Activated CD4-positive, alpha-beta T cell treated with anti-CD3 and anti-CD28 coated beads for 24 hours (primary cell): ENCODE measurements at regions not wholly inside any gene's neighbourhood (a gene's known extent, or its start where the extent isn't known, plus 50 kb on each side); places are given as distances from the start of the nearest gene placed in this dataset.
"Not testable (repeated sequence)": the region's sequence is repeated elsewhere in the genome, so short reads cannot be mapped to it uniquely, and the experiment has no call there.

Experiments
- DNase-seq, 2 donors: peaks; one replicate each; pipeline ENCODE4 v3.0.0-alpha.2; 2020; ENCODE audit warnings: low read depth in 2 of 2

DNA sequence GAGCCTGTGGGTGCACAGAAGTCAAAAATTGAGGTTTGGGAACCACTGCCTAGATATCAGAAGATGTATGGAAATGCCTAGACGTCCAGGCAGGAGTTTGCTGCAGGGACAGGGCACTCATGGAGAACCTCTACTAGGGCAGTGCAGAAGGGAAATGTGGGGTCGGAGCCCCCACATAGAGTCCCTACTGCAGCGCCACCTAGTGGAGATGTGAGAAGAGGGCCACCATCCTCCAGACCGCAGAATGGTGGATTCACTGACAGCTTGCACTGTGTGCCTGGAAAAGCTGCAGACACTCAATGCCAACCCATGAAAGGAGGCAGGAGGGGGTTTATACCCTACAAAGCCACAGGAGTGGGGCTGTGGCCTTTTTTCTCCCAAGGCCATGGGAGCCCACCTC lies 159.0 kb upstream of the ROPN1B start:
- not testable (repeated sequence) for DNase-seq

DNA sequence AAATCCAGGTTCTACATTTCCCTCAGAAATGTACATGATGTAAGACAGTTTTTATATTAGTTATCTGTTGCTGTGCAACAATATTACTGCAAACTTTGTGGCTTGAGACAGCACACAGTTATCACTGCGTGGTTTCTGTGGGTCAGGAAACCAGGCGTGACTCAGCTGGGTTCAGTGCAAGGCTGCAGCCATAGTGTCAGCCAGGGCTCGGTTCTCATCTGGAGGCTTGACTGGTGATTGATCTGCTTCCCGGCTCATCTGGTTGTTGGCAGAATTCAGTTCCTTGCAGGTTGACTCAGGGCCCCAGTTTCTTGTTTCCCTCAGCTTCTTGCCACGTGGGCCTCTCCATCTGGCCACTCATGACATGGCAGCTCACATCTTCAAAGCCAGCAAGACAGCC lies 146.8 kb upstream of the ROPN1B start:
- peak in 1 of 2 donors; percentile 7 for DNase-seq

- not testable (repeated sequence) for DNase-seq
Observed at GRCh38 chr3:125831005-125831750, 137.8 kb upstream of the ROPN1B start.

GRCh38 chr3:125835562-125835961 lies 133.4 kb upstream of the ROPN1B start:
- DNase-seq: not testable (repeated sequence)

DNA sequence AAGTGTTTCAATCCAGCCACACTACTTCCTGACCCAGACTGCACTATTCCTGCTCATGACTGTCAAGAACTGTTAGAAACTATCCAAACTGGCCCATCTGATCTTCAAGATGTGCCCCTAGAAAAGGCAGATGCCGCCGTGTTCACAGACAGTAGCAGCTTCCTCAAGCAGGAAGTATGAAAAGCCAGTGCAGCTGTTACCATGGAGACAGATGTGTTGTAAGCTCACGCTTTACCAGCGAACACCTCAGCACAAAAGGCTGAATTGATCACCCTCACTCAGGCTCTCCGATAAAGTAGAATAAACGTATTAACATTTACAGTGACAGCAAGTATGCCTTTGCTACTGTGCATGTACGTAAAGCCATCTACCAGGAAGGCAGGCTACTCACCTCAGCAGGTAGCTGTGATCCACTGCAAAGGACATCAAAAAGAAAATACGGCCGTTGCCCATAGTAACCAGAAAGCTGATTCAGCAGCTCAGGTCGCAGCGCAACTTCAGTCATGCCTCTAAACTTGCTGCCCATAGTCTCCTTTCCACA lies 132.9 kb upstream of the ROPN1B start:
- DNase-seq: peak in 1 of 2 donors; percentile 0

- not testable (repeated sequence) for DNase-seq
Observed at GRCh38 chr3:125836786-125837185, 132.2 kb upstream of the ROPN1B start.

- DNase-seq: not testable (repeated sequence)
Observed at GRCh38 chr3:125838857-125839256, 130.1 kb upstream of the ROPN1B start.

DNA sequence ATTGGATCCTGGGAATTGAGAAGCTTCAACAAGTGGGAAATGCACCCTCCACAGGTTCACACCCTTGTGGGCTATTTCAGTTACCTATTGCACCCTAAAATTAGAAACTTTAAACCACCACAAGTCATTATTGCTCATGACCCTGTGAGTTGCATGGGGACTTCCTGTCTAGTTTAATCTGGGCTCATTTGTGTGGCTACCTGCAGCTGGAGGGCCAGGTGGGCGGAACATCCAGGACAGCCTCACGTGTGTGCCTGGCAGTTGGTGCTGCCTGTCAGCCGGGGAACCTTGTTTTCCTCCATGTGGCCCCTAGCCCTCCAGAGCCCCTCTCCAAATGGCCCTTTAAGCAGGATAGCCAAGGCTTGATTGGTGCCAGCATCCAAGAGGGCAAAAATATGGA lies 128.5 kb upstream of the ROPN1B start:
- DNase-seq: not testable (repeated sequence)

DNA sequence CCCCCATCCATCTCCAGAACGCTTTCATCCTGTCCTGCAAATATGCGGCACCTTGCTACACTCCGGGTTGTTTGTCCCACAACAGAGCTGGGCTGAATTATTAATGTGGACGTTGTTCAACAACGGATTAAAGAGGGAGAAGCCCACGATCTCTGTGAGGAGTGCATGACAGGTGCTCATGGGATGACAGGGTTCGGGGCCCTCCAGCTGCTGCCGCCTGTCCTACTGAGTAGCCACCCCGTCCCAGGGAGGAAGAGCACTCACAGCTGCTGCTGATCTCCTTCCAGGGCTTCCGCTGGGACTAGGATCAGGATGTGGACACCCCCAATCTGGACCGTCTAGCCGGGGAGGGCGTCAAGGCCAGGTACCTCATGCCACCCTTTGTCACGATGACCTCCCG lies 121.0 kb upstream of the ROPN1B start:
- not testable (repeated sequence) for DNase-seq

- DNase-seq: not testable (repeated sequence)
Observed at GRCh38 chr3:125855006-125855405, 114.0 kb upstream of the ROPN1B start.

DNA sequence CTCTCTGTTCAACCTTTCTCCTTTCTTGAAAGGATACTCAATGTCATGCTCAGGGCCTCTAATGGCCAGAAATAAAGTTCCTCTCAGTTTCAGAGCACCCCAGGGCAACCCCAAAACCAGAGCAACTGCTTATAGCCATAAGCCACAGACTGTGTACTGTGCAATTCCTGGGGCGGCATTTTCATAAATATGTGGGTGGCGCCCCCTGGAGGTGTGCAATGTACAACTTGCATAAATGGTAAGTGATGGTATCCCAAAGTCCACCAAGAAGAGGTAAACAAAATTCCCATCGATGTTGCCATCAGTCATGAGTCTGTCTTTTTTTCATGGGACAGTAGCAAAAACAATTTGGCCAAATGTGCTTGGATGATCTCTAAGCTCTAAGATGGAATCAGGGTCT lies 108.4 kb upstream of the ROPN1B start:
- not testable (repeated sequence) for DNase-seq

DNA sequence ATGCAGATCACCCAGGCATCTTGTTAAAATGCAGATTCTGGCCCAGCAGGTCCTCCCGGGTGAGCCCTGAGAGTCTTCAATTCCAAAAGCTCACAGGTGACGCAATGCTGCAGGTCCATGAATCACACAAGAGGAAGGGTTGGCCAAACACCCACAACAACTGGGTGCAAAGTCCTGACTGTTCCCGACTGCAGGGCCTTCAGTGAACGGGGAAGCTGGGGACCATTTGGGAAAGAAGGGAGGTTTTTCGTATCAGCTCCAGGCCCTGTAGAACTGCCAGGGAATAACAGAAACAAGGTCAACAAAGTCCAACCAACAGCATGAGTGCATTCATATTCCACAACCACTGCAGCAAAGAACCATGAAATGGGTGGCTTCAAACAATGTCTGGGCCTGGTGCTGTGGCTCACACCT lies 106.1 kb upstream of the ROPN1B start:
- not testable (repeated sequence) for DNase-seq

- DNase-seq: not testable (repeated sequence)
Observed at GRCh38 chr3:125864532-125864931, 104.4 kb upstream of the ROPN1B start.

- not testable (repeated sequence) for DNase-seq
Observed at GRCh38 chr3:125886006-125886405, 83.0 kb upstream of the ROPN1B start.

GRCh38 chr3:125899181-125899580 lies 69.8 kb upstream of the ROPN1B start:
- DNase-seq: not testable (repeated sequence)

DNA sequence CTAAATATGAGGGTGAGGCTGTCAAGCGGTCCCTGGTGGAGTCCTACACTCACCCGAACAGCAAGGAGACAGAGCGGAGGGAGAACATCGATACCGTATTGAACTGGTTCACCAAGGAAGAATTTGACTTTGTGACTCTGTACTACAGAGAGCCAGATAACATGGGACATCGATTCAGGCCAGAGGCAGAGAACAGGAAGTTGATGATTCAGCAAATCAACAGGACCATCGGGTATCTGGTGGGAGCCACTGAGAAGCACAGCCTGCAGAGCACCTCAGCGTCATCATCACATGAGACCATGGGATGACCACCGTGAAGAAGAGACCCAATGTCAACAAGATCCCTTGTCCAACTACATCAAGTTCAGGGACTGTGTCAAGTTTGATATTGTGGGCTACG lies 67.5 kb upstream of the ROPN1B start:
- not testable (repeated sequence) for DNase-seq

DNA sequence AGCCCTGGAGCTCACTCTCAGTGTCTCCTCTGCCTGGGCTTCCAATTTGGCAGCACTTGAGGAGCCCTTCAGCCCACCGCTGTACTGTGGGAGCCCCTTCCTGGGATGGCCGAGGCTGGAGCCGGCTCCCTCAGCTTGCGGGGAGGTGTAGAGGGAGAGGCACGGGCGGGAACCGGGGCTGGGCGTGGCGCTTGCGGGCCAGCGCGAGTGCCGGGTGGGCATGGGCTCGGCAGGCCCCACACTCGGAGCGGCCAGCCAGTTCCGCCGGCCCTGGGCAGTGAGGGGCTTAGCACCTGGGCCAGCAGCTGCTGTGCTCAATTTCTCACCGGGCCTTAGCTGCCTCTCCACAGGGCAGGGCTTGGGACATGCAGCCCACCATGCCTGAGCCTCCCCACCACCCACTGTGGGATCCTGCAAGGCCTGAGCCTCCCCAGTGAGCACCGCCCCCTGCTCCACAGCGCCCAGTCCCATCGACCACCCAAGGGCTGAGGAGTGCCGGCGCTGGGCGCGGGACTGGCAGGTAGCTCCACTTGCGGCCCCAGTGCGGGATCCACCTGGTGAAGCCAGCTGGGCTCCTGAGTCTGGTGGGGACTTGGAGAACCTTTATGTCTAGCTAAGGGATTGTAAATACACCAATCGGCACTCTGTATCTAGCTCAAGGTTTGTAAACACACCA lies 65.1 kb upstream of the ROPN1B start:
- DNase-seq: not testable (repeated sequence)

DNA sequence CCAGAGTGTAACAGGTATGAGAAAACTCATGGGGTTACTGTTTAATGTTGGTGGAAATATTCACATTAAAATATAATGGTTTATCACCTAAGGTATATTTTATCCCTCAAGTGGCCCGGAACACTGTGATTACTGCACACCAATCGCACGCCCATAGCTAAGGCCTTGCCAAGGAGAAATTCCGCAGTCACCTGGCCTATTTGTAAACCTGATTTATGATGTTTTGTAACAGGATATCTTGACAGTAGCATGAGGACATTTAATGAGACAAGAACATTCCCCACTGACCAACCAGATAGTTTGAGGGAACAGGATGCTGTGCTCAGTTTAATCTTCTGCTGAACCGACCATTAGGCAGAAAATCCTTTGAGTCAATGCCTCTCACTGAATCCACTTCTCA lies 61.7 kb upstream of the ROPN1B start:
- DNase-seq: not testable (repeated sequence)

GRCh38 chr3:125910851-125911250 lies 58.1 kb upstream of the ROPN1B start:
- DNase-seq: not testable (repeated sequence)

- DNase-seq: not testable (repeated sequence)
Observed at GRCh38 chr3:125914608-125915436, 54.2 kb upstream of the ROPN1B start.

- not testable (repeated sequence) for DNase-seq
Observed at GRCh38 chr3:125915437-125915787, 53.6 kb upstream of the ROPN1B start.

DNA sequence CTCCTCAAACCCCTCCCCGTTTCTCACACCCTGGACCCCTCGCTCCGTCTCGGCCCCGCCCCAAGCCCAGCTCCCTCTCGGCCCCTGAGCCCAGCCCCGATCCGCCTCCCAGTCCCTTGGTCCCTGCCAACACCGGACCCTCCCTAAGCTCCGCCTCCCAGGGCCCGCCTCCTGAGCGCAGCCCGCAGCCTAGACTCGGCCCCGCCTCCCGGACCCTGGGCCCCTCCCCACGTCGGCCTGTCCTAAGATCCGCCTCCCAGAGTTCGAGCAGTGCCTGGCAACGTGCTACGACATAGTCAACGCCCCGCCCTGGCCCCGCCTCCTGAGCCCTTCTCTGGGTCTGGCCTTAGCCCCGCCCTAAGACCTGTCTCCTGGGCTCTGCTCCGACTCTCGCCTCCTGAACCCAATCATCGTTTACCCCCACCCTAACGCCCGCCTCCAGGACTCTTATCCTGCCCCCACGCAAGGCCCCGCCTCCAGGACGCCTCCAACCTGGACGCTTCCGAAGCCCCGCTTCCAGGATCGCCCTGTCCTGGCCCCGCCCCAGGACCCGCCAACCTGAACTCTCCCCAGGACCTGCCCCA lies 53.1 kb upstream of the ROPN1B start:
- peak; percentile 98 for DNase-seq
